Esophagus squamous epithelium (tissue), 4 donors: ENCODE measurements at regions not wholly inside any gene's neighbourhood (a gene's known extent, or its start where the extent isn't known, plus 50 kb on each side); places are given as distances from the start of the nearest gene placed in this dataset.

ENCODE experiments used
- POLR2A ChIP-seq, 4 donors: fragments of 450-650 bp; IDR thresholded peaks; one replicate each; pipeline ENCODE4 v1.6.1; 2017; ENCODE audit warnings: antibody characterized with exemption in 4 of 4, mild to moderate bottlenecking in 4 of 4, moderate library complexity in 3 of 4
- TF ChIP-seq, protein P1 (sequence below), 6 experiments: fragments of 450-650 bp in 4 of 6; fragments of 200-600 bp in 2 of 6; sonication (generic) in 2 of 6; IDR thresholded peaks; one replicate each; pipeline ENCODE4 v1.5.1; 2016 to 2019; ENCODE audit warnings: antibody characterized with exemption in 6 of 6, mild to moderate bottlenecking in 4 of 6, moderate library complexity in 4 of 6

DNA sequence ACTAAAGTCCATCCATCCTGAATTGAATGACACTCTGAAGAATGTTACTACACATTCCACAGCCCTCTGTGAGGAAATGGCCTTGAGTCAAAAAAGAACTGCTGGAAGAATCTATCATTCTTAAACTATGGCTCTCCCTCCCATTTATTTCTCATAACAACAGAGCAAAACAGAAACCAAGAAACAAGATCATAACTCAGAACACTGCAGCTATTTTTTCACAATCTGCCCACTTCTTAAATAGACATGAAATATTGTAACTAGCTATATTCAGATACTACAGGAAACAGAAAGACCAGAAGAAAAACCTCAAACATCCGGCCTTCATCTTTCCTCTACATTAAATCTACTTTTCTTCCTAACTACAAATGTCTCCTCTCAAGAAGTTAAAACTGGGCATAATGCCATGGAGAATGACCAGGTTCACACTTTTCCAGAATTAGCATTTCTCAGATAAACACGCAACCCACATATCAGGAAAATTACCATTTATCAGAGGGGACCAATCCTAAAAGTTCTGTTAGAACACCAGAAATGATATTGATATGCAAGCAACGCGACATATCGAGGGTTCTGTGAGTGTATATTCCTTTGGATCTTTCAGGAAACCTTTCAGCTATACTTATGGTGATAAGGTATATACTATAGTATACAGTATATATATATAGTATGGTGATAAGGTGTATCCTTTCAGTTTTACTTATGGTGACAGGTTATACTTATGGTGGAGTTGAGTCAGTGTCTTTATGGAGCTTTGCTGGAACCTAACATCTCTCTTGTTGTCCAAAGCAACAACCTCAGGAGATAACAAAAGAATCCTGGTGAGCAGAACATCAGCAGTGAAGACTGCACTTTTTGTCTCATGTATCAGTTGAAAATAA, 60.4 kb upstream of the IRF2 start:
- TF ChIP-seq, protein P1, sequence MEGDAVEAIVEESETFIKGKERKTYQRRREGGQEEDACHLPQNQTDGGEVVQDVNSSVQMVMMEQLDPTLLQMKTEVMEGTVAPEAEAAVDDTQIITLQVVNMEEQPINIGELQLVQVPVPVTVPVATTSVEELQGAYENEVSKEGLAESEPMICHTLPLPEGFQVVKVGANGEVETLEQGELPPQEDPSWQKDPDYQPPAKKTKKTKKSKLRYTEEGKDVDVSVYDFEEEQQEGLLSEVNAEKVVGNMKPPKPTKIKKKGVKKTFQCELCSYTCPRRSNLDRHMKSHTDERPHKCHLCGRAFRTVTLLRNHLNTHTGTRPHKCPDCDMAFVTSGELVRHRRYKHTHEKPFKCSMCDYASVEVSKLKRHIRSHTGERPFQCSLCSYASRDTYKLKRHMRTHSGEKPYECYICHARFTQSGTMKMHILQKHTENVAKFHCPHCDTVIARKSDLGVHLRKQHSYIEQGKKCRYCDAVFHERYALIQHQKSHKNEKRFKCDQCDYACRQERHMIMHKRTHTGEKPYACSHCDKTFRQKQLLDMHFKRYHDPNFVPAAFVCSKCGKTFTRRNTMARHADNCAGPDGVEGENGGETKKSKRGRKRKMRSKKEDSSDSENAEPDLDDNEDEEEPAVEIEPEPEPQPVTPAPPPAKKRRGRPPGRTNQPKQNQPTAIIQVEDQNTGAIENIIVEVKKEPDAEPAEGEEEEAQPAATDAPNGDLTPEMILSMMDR (IDR thresholded peaks at IDR 0.05) = no peak
- TF ChIP-seq POLR2A (IDR thresholded peaks at IDR 0.05) = no peak
